ENCODE measurements at regions not wholly inside any gene's neighbourhood (a gene's known extent, or its start where the extent isn't known, plus 50 kb on each side); places are given as distances from the start of the nearest gene placed in this dataset.
"Not testable (repeated sequence)": the region's sequence is repeated elsewhere in the genome, so short reads cannot be mapped to it uniquely, and the experiment has no call there.

- no peaks in the 10 kb centered on the region for H3K27me3 ChIP-seq (ENCODE audit: insufficient read depth, low read length)
- no peaks in the 10 kb centered on the region for H3K9me3 ChIP-seq (ENCODE audit: low read length)
- no peaks in the 10 kb centered on the region for H3K4me1 ChIP-seq (ENCODE audit: insufficient read depth, low read length)
- H2AFZ ChIP-seq (ENCODE audit: low read depth, low read length) = no peak overlapping the region
- no peaks in the 10 kb centered on the region for H3K36me3 ChIP-seq (ENCODE audit: insufficient read depth, low read length)
- H3K4me3 ChIP-seq (ENCODE audit: low read length) = no peak overlapping the region
These were observed 123.7 kb upstream of the TMTC1 start for GRCh38 chr12:29907461-29907860.

- no peaks in the 10 kb centered on the region for H3K9me3 ChIP-seq (ENCODE audit: low read length)
- H3K27me3 ChIP-seq (ENCODE audit: insufficient read depth, low read length) = no peaks in the 10 kb centered on the region
- no peaks in the 10 kb centered on the region for H3K36me3 ChIP-seq (ENCODE audit: insufficient read depth, low read length)
- H3K4me1 ChIP-seq (ENCODE audit: insufficient read depth, low read length) = peaks cover 13% of the 10 kb centered on the region
- no peak overlapping the region for H2AFZ ChIP-seq (ENCODE audit: low read depth, low read length)
- no peak overlapping the region for H3K4me3 ChIP-seq (ENCODE audit: low read length)
These were observed 118.3 kb upstream of the TMTC1 start for GRCh38 chr12:29902043-29902442.

DNA sequence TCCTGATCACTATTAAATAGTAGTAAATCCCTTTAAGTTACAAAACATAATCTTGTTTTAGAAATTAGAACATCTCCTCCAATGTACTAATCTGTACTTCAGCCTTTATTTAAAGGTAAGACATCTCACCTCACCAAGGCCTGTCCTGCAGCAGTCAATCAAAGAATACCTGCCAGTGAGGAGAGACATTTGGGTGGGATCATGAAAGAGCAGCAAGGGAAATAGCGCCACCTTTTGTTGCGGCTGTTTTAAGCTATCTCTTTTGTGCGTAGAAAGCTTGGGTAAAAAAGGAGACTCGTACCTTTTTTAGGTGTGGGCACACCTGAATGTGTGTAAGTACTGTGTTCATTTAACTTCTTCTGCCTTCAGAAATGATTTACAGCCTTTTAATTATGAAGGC is 117.8 kb upstream of the TMTC1 start:
- Histone ChIP-seq H2AFZ (ENCODE audit: low read depth, low read length) (no peak overlapping the region), H3K27me3 (ENCODE audit: insufficient read depth, low read length) (no peaks in the 10 kb centered on the region), H3K4me3 (ENCODE audit: low read length) (no peak overlapping the region), H3K4me1 (ENCODE audit: insufficient read depth, low read length) (peaks cover 13% of the 10 kb centered on the region), H3K36me3 (ENCODE audit: insufficient read depth, low read length) (no peaks in the 10 kb centered on the region), H3K9me3 (ENCODE audit: low read length) (no peaks in the 10 kb centered on the region)

GRCh38 chr12:29899212-29899931 is 115.6 kb upstream of the TMTC1 start:
- Histone ChIP-seq H3K4me3 (ENCODE audit: low read length) (no peak overlapping the region), H2AFZ (ENCODE audit: low read depth, low read length) (no peak overlapping the region), H3K4me1 (ENCODE audit: insufficient read depth, low read length) (peaks cover 13% of the 10 kb centered on the region), H3K27me3 (ENCODE audit: insufficient read depth, low read length) (no peaks in the 10 kb centered on the region), H3K36me3 (ENCODE audit: insufficient read depth, low read length) (no peaks in the 10 kb centered on the region), H3K9me3 (ENCODE audit: low read length) (no peaks in the 10 kb centered on the region)

DNA sequence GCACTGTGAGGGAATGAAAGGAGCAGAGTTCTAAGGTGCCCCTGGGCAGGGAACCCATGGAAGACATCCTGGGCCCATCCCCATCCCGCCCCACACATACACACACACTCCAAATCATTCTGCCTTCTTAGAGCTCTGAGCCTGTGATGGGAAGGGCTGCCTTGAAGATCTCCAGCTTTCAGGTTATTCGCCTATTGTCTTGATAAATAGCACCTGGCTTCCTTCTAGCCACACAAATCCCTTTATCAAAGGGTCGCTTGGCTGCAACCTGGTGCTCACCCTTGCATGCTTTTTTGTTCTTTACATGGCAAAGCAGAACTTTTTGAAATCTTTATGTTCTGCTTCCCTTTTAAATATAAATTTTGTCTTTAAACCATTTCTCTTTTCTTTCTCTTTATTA is 112.2 kb upstream of the TMTC1 start:
- Histone ChIP-seq H3K9me3 (ENCODE audit: low read length) (no peaks in the 10 kb centered on the region), H3K4me3 (ENCODE audit: low read length) (no peak overlapping the region), H3K36me3 (ENCODE audit: insufficient read depth, low read length) (no peaks in the 10 kb centered on the region), H3K27me3 (ENCODE audit: insufficient read depth, low read length) (no peaks in the 10 kb centered on the region), H2AFZ (ENCODE audit: low read depth, low read length) (no peak overlapping the region), H3K4me1 (ENCODE audit: insufficient read depth, low read length) (peaks cover 13% of the 10 kb centered on the region)

GRCh38 chr12:29893002-29893401 is 109.3 kb upstream of the TMTC1 start:
- Histone ChIP-seq H3K4me1 (ENCODE audit: insufficient read depth, low read length) (peaks cover 8% of the 10 kb centered on the region), H3K27me3 (ENCODE audit: insufficient read depth, low read length) (no peaks in the 10 kb centered on the region), H2AFZ (ENCODE audit: low read depth, low read length) (no peak overlapping the region), H3K9me3 (ENCODE audit: low read length) (peaks cover 1% of the 10 kb centered on the region), H3K36me3 (ENCODE audit: insufficient read depth, low read length) (no peaks in the 10 kb centered on the region), H3K4me3 (ENCODE audit: low read length) (no peak overlapping the region)

GRCh38 chr12:29891792-29892191 is 108.0 kb upstream of the TMTC1 start:
- Histone ChIP-seq H3K9me3 (ENCODE audit: low read length) (peaks cover 1% of the 10 kb centered on the region), H2AFZ (ENCODE audit: low read depth, low read length) (no peak overlapping the region), H3K27me3 (ENCODE audit: insufficient read depth, low read length) (no peaks in the 10 kb centered on the region), H3K4me1 (ENCODE audit: insufficient read depth, low read length) (no peaks in the 10 kb centered on the region), H3K4me3 (ENCODE audit: low read length) (no peak overlapping the region), H3K36me3 (ENCODE audit: insufficient read depth, low read length) (no peaks in the 10 kb centered on the region)

DNA sequence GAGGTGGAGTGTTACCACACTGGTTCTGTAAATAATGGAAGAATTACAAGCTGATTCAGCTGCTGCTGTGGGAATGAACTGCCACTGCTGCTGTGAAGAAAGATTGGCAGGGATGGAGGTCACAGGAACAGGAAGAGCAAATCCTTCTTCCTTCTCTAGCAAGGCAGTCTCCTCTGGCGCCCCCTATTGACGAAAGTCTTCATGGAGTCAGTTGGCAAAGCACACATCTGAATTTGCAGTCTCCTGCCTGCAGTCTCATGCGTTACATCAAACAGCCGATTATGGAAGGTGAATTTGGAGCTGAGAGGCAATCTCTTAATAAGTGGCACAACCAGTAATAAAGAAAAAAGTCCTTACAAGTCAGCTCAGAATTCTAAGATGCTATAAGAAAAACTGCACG is 106.0 kb upstream of the TMTC1 start:
- H2AFZ ChIP-seq (ENCODE audit: low read depth, low read length) = no peak overlapping the region
- peaks cover 1% of the 10 kb centered on the region for H3K9me3 ChIP-seq (ENCODE audit: low read length)
- no peak overlapping the region for H3K4me3 ChIP-seq (ENCODE audit: low read length)
- peaks cover 7% of the 10 kb centered on the region for H3K4me1 ChIP-seq (ENCODE audit: insufficient read depth, low read length)
- no peaks in the 10 kb centered on the region for H3K36me3 ChIP-seq (ENCODE audit: insufficient read depth, low read length)
- H3K27me3 ChIP-seq (ENCODE audit: insufficient read depth, low read length) = no peaks in the 10 kb centered on the region

DNA sequence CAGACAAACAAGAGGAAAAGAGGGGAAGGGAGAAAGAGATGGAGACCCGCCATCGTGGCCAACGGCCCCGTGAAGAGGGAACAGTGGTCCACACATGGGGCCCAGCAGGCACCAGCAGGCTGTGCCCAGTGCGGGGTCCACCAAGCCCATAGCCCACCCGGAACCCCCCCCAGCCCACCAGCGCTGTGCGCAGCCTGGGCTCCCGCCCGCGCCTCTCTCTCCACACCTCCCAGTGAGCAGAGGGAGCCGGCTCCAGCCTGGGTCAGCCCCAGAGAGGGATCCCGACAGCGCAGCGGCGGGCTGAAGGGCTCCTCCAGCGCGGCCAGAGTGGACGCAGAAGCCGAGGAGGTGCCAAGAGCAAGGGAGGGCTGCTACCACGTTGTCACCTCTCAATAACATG is 105.0 kb upstream of the TMTC1 start:
- Histone ChIP-seq H3K27me3 (ENCODE audit: insufficient read depth, low read length) (no peaks in the 10 kb centered on the region), H2AFZ (ENCODE audit: low read depth, low read length) (no peak overlapping the region), H3K4me1 (ENCODE audit: insufficient read depth, low read length) (peaks cover 9% of the 10 kb centered on the region), H3K9me3 (ENCODE audit: low read length) (peaks cover 1% of the 10 kb centered on the region), H3K4me3 (ENCODE audit: low read length) (no peak overlapping the region), H3K36me3 (ENCODE audit: insufficient read depth, low read length) (no peaks in the 10 kb centered on the region)

DNA sequence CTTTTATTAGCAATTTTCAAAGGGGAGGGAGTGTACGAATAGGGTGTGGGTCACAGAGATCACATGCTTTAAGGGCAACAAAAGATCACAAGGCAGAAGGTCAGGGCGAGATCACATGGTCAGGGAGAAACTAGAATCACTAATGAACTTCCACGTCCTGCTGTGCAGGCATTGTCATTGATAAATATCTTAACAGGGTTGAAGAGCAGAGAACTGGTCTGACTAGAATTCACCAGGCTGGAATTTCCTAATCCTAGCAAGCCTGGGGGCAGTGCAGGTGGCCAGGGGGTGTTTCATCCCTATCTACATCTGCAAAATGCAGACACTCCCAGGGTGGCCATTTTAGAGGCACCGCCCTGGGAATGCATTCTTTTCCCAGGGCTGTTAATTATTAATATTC is 101.2 kb upstream of the TMTC1 start:
- not testable (repeated sequence) for H3K4me3 ChIP-seq (ENCODE audit: low read length); H3K36me3 ChIP-seq (ENCODE audit: insufficient read depth, low read length); H2AFZ ChIP-seq (ENCODE audit: low read depth, low read length); H3K27me3 ChIP-seq (ENCODE audit: insufficient read depth, low read length); H3K9me3 ChIP-seq (ENCODE audit: low read length)
- peaks cover 12% of the 10 kb centered on the region for H3K4me1 ChIP-seq (ENCODE audit: insufficient read depth, low read length)

GRCh38 chr12:29883941-29884554 is 100.3 kb upstream of the TMTC1 start:
- Histone ChIP-seq H3K4me3 (ENCODE audit: low read length) (no peak overlapping the region), H2AFZ (ENCODE audit: low read depth, low read length) (no peak overlapping the region), H3K4me1 (ENCODE audit: insufficient read depth, low read length) (peaks cover 22% of the 10 kb centered on the region), H3K36me3 (ENCODE audit: insufficient read depth, low read length) (no peaks in the 10 kb centered on the region), H3K27me3 (ENCODE audit: insufficient read depth, low read length) (no peaks in the 10 kb centered on the region), H3K9me3 (ENCODE audit: low read length) (no peaks in the 10 kb centered on the region)

DNA sequence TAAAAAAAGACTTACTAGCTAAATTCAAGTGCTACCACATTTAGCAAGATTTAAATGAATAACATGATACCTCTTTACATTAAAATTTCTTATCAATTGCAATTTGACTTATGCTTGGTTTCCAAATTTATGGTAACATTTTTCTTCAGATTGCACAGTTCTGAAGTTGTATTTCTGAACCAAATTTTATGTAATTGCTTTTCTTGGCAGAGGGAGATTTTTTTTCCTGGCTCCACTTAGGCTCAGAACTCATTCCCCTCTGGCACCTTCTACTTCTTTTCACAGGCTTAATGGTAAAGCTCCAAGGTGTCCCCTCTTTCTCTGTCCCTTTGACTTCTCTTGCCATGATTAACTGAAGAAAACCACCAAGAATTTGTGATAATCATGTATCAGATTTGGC is 99.8 kb upstream of the TMTC1 start:
- Histone ChIP-seq H3K27me3 (ENCODE audit: insufficient read depth, low read length) (no peaks in the 10 kb centered on the region), H2AFZ (ENCODE audit: low read depth, low read length) (no peak overlapping the region), H3K4me3 (ENCODE audit: low read length) (no peak overlapping the region), H3K9me3 (ENCODE audit: low read length) (no peaks in the 10 kb centered on the region), H3K36me3 (ENCODE audit: insufficient read depth, low read length) (no peaks in the 10 kb centered on the region), H3K4me1 (ENCODE audit: insufficient read depth, low read length) (peaks cover 22% of the 10 kb centered on the region)

DNA sequence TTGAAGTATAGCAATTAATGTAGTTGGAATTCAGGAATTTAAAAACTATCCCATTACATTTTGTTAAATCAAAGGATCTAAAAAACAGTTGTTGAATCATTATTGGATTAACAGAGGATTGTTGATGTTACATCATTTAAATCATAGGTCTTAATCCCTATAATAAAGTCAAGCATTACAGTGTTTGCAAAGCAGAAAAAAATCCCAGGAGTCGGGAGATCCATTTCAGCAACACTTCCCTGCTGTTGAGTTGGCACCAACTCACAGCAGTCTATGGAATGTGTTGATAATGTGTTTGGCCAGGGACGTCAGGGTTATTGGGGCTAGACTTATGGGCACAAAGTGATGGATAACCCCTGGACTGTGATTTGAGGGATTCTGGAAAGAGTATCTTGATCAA is 99.1 kb upstream of the TMTC1 start:
- Histone ChIP-seq H3K4me1 (ENCODE audit: insufficient read depth, low read length) (peaks cover 22% of the 10 kb centered on the region), H3K27me3 (ENCODE audit: insufficient read depth, low read length) (no peaks in the 10 kb centered on the region), H3K4me3 (ENCODE audit: low read length) (no peak overlapping the region), H3K36me3 (ENCODE audit: insufficient read depth, low read length) (no peaks in the 10 kb centered on the region), H2AFZ (ENCODE audit: low read depth, low read length) (no peak overlapping the region), H3K9me3 (ENCODE audit: low read length) (no peaks in the 10 kb centered on the region)

- Histone ChIP-seq H3K9me3 (ENCODE audit: low read length) (peaks cover 2% of the 10 kb centered on the region), H3K36me3 (ENCODE audit: insufficient read depth, low read length) (no peaks in the 10 kb centered on the region), H3K27me3 (ENCODE audit: insufficient read depth, low read length) (no peaks in the 10 kb centered on the region), H3K4me3 (ENCODE audit: low read length) (no peak overlapping the region), H3K4me1 (ENCODE audit: insufficient read depth, low read length) (peaks cover 22% of the 10 kb centered on the region), H2AFZ (ENCODE audit: low read depth, low read length) (no peak overlapping the region)
These were observed 97.2 kb upstream of the TMTC1 start for GRCh38 chr12:29880987-29881386.
